ENCODE measurements at regions not wholly inside any gene's neighbourhood (a gene's known extent, or its start where the extent isn't known, plus 50 kb on each side); places are given as distances from the start of the nearest gene placed in this dataset.

DNA sequence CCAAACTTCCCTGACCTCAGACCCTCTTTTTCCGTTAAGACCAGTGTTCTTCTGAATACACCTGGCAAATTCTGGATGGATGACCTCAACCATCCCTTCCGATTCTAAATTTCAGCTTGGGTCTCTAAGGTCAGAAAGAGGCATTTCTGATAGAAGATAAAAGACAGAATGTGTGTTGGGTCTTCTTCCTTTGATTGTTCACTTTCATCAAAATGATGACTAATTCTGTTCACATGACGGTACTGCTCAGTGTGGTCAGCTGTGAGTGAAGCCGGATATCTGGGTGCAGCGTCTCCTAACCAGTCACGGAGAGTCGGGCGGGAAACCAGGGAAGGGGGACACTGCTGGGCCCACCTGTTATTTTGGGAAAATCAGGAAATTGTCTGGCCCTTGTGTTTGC is 151.6 kb upstream of the NAV2 start:
- no peaks in the 10 kb centered on the region for H3K79me2 ChIP-seq (ENCODE audit: insufficient read depth, low read length)
- no peaks in the 10 kb centered on the region for H3K4me1 ChIP-seq (ENCODE audit: insufficient read depth, low read length)
- no peak for TF ChIP-seq EZH2 (IDR thresholded peaks at IDR 0.05; ENCODE audit: borderline replicate concordance, low read depth, low read length, severe bottlenecking)
- no peak for TF ChIP-seq CTCF (IDR thresholded peaks at IDR 0.05; ENCODE audit: borderline replicate concordance, extremely low read depth, low read length, poor library complexity, severe bottlenecking)
- H3K36me3 ChIP-seq (ENCODE audit: insufficient read depth, low read length): no peaks in the 10 kb centered on the region
- DNase-seq: no peak
- no peak overlapping the region for H3K4me2 ChIP-seq (ENCODE audit: insufficient read depth, low read length)
- H3K9me3 ChIP-seq (ENCODE audit: insufficient read depth, low read length, severe bottlenecking): no peaks in the 10 kb centered on the region
- H3K27ac ChIP-seq (ENCODE audit: low read length): no peak overlapping the region
- no peak overlapping the region for H3K9ac ChIP-seq (ENCODE audit: low read depth, low read length)
- no peaks in the 10 kb centered on the region for H4K20me1 ChIP-seq (ENCODE audit: insufficient read depth, low read length)
- H3K4me3 ChIP-seq (ENCODE audit: low read depth in 1 of 2, low read length in 2 of 2): no peak overlapping the region
- ATAC-seq (ENCODE audit: insufficient read depth, low read depth): no peak
- H3K27me3 ChIP-seq (ENCODE audit: insufficient read depth, low read length, poor library complexity): peaks cover 8% of the 10 kb centered on the region
- no peak overlapping the region for H2AFZ ChIP-seq (ENCODE audit: low read depth, low read length)

DNA sequence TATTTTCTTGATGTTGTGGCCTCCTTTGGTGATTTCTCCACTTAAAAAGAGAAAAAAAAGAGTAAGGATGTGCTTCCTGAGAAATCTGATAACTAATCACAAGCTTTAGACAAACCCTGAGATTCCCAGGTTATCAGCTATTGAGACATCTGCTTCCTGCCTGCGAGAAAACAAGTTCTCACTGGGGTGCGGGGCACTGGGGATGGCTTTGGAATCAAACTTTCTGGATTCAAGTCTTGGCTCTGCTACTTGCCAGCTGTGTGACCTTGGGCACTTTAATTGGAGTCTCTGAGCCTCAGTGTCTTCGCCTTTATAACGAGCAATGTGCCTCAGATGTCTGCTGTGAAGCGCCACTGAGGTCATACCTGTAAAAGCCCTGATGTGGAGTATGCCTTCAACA is 152.5 kb upstream of the NAV2 start:
- no peak overlapping the region for H2AFZ ChIP-seq (ENCODE audit: low read depth, low read length)
- H3K79me2 ChIP-seq (ENCODE audit: insufficient read depth, low read length): no peaks in the 10 kb centered on the region
- H3K4me2 ChIP-seq (ENCODE audit: insufficient read depth, low read length): no peak overlapping the region
- DNase-seq: no peak
- no peak overlapping the region for H3K27ac ChIP-seq (ENCODE audit: low read length)
- no peaks in the 10 kb centered on the region for H3K9me3 ChIP-seq (ENCODE audit: insufficient read depth, low read length, severe bottlenecking)
- H3K4me1 ChIP-seq (ENCODE audit: insufficient read depth, low read length): no peaks in the 10 kb centered on the region
- no peak overlapping the region for H3K9ac ChIP-seq (ENCODE audit: low read depth, low read length)
- peaks cover 8% of the 10 kb centered on the region for H3K27me3 ChIP-seq (ENCODE audit: insufficient read depth, low read length, poor library complexity)
- no peaks in the 10 kb centered on the region for H4K20me1 ChIP-seq (ENCODE audit: insufficient read depth, low read length)
- TF ChIP-seq EZH2 (IDR thresholded peaks at IDR 0.05; ENCODE audit: borderline replicate concordance, low read depth, low read length, severe bottlenecking) (no peak), CTCF (IDR thresholded peaks at IDR 0.05; ENCODE audit: borderline replicate concordance, extremely low read depth, low read length, poor library complexity, severe bottlenecking) (no peak)
- no peak overlapping the region for H3K4me3 ChIP-seq (ENCODE audit: low read depth in 1 of 2, low read length in 2 of 2)
- H3K36me3 ChIP-seq (ENCODE audit: insufficient read depth, low read length): no peaks in the 10 kb centered on the region
- no peak for ATAC-seq (ENCODE audit: insufficient read depth, low read depth)

DNA sequence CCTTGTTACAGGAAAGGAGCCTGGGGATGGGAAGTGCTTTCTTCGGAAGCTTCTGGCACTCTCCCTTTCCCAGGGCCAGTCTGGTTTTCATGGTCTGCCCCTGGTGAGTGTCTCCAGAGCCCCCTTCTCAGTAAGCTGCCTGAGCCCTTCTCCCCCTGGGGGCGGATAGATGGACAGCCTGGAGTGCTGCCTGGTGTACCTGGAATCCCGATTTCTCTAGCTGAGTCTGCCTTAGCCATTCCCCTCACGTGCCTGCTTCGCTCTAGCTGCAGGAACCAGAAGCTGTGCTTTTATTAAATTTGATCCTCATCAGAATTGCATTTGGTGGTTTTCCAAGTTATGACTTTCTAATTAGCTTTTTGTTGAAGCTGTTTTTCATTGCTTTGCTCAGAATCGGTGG is 152.9 kb upstream of the NAV2 start:
- Histone ChIP-seq H3K27ac (ENCODE audit: low read length) (no peak overlapping the region), H3K9me3 (ENCODE audit: insufficient read depth, low read length, severe bottlenecking) (no peaks in the 10 kb centered on the region), H3K27me3 (ENCODE audit: insufficient read depth, low read length, poor library complexity) (peaks cover 8% of the 10 kb centered on the region), H3K4me2 (ENCODE audit: insufficient read depth, low read length) (no peak overlapping the region), H3K4me1 (ENCODE audit: insufficient read depth, low read length) (no peaks in the 10 kb centered on the region), H3K79me2 (ENCODE audit: insufficient read depth, low read length) (no peaks in the 10 kb centered on the region), H4K20me1 (ENCODE audit: insufficient read depth, low read length) (no peaks in the 10 kb centered on the region), H3K36me3 (ENCODE audit: insufficient read depth, low read length) (no peaks in the 10 kb centered on the region), H3K4me3 (ENCODE audit: low read depth in 1 of 2, low read length in 2 of 2) (no peak overlapping the region), H3K9ac (ENCODE audit: low read depth, low read length) (no peak overlapping the region), H2AFZ (ENCODE audit: low read depth, low read length) (no peak overlapping the region)
- TF ChIP-seq EZH2 (IDR thresholded peaks at IDR 0.05; ENCODE audit: borderline replicate concordance, low read depth, low read length, severe bottlenecking) (no peak), CTCF (IDR thresholded peaks at IDR 0.05; ENCODE audit: borderline replicate concordance, extremely low read depth, low read length, poor library complexity, severe bottlenecking) (no peak)
- ATAC-seq (ENCODE audit: insufficient read depth, low read depth) (no peak), DNase-seq (no peak)
